ENCODE measurements at regions not wholly inside any gene's neighbourhood (a gene's known extent, or its start where the extent isn't known, plus 50 kb on each side); places are given as distances from the start of the nearest gene placed in this dataset.

- intact Hi-C loops (cut with micrococcal nuclease; ENCODE audit: unreplicated experiment), result no loop called here
- Histone ChIP-seq H4K20me1 (ENCODE audit: insufficient read depth, low read length) (no peaks in the 10 kb centered on the region), H3K9me2 (ENCODE audit: insufficient read depth, low read length) (no peaks in the 10 kb centered on the region), H3K27ac (ENCODE audit: low read depth, low read length, poor library complexity, severe bottlenecking) (no peak overlapping the region), H3K79me2 (ENCODE audit: insufficient read depth, low read depth, low read length) (no peaks in the 10 kb centered on the region), H3K9me3 (ENCODE audit: low read length) (no peaks in the 10 kb centered on the region), H3K4me2 (ENCODE audit: low read length) (no peak overlapping the region), H2AFZ (ENCODE audit: low read length) (no peak overlapping the region), H3K4me3 (ENCODE audit: low read depth, low read length, poor library complexity, severe bottlenecking) (no peak overlapping the region), H3K36me3 (ENCODE audit: insufficient read depth, low read length) (no peaks in the 10 kb centered on the region), H3K4me1 (ENCODE audit: insufficient read depth, low read length, poor library complexity, severe bottlenecking) (no peaks in the 10 kb centered on the region)
- ChIA-PET POLR2A (no interaction called here), CTCF (ENCODE audit: unreplicated experiment) (no interaction called here)
- no TSS peak for BruUV-seq (replicated peaks)
- TF ChIP-seq CTCF (conservative IDR thresholded peaks at IDR 0.05; ENCODE audit: low read length) (no peak), EZH2phosphoT487 (IDR thresholded peaks at IDR 0.05; ENCODE audit: borderline replicate concordance, low read depth, low read length) (no peak)
- no peak for DNase-seq (ENCODE audit: low spot score)
Measured at GRCh38 chr13:104281910-104282309, 1215.7 kb upstream of the SLC10A2 start.

GRCh38 chr13:104270731-104271130, 1204.5 kb upstream of the SLC10A2 start:
- Histone ChIP-seq H3K79me2 (ENCODE audit: insufficient read depth, low read depth, low read length) (no peaks in the 10 kb centered on the region), H3K27ac (ENCODE audit: low read depth, low read length, poor library complexity, severe bottlenecking) (no peak overlapping the region), H2AFZ (ENCODE audit: low read length) (no peak overlapping the region), H3K36me3 (ENCODE audit: insufficient read depth, low read length) (no peaks in the 10 kb centered on the region), H3K4me3 (ENCODE audit: low read depth, low read length, poor library complexity, severe bottlenecking) (no peak overlapping the region), H4K20me1 (ENCODE audit: insufficient read depth, low read length) (no peaks in the 10 kb centered on the region), H3K4me2 (ENCODE audit: low read length) (no peak overlapping the region), H3K9me3 (ENCODE audit: low read length) (no peaks in the 10 kb centered on the region), H3K4me1 (ENCODE audit: insufficient read depth, low read length, poor library complexity, severe bottlenecking) (no peaks in the 10 kb centered on the region), H3K9me2 (ENCODE audit: insufficient read depth, low read length) (no peaks in the 10 kb centered on the region)
- ChIA-PET POLR2A (no interaction called here), CTCF (ENCODE audit: unreplicated experiment) (no interaction called here)
- DNase-seq (ENCODE audit: low spot score), result no peak
- no peak for TF ChIP-seq EZH2phosphoT487 (IDR thresholded peaks at IDR 0.05; ENCODE audit: borderline replicate concordance, low read depth, low read length)
- no peak for TF ChIP-seq CTCF (conservative IDR thresholded peaks at IDR 0.05; ENCODE audit: low read length)
- intact Hi-C loops (cut with micrococcal nuclease; ENCODE audit: unreplicated experiment), result no loop called here
- BruUV-seq (replicated peaks), result no TSS peak

GRCh38 chr13:104267206-104267811, 1201.1 kb upstream of the SLC10A2 start:
- no peak for TF ChIP-seq CTCF (conservative IDR thresholded peaks at IDR 0.05; ENCODE audit: low read length)
- TF ChIP-seq EZH2phosphoT487 (IDR thresholded peaks at IDR 0.05; ENCODE audit: borderline replicate concordance, low read depth, low read length), result no peak
- BruUV-seq (replicated peaks), result no TSS peak
- no peak overlapping the region for H3K4me2 ChIP-seq (ENCODE audit: low read length)

More at GRCh38 chr13:104267206-104267811, 1201.1 kb upstream of the SLC10A2 start:
- Histone ChIP-seq H3K9me2 (ENCODE audit: insufficient read depth, low read length) (no peaks in the 10 kb centered on the region), H3K79me2 (ENCODE audit: insufficient read depth, low read depth, low read length) (no peaks in the 10 kb centered on the region), H3K9me3 (ENCODE audit: low read length) (no peaks in the 10 kb centered on the region), H4K20me1 (ENCODE audit: insufficient read depth, low read length) (no peaks in the 10 kb centered on the region), H3K27ac (ENCODE audit: low read depth, low read length, poor library complexity, severe bottlenecking) (no peak overlapping the region), H3K4me3 (ENCODE audit: low read depth, low read length, poor library complexity, severe bottlenecking) (no peak overlapping the region), H2AFZ (ENCODE audit: low read length) (no peak overlapping the region), H3K36me3 (ENCODE audit: insufficient read depth, low read length) (no peaks in the 10 kb centered on the region), H3K4me1 (ENCODE audit: insufficient read depth, low read length, poor library complexity, severe bottlenecking) (no peaks in the 10 kb centered on the region)
- ChIA-PET POLR2A (no interaction called here), CTCF (ENCODE audit: unreplicated experiment) (no interaction called here)
- intact Hi-C loops (cut with micrococcal nuclease; ENCODE audit: unreplicated experiment), result no loop called here
- DNase-seq (ENCODE audit: low spot score), result no peak

Measured in OCI-LY7 (cell line).